ENCODE measurements at regions not wholly inside any gene's neighbourhood (a gene's known extent, or its start where the extent isn't known, plus 50 kb on each side); places are given as distances from the start of the nearest gene placed in this dataset.
"Not testable (repeated sequence)": the region's sequence is repeated elsewhere in the genome, so short reads cannot be mapped to it uniquely, and the experiment has no call there.

GRCh38 chr14:44609201-44609600 lies 102.1 kb upstream of the FSCB start:
- no peaks in the 10 kb centered on the region for H3K9me3 Mint-ChIP-seq
- TF ChIP-seq CTCF (IDR thresholded peaks at IDR 0.05) = no peak
- no peak for DNase-seq
- H3K4me1 Mint-ChIP-seq = peaks cover 22% of the 10 kb centered on the region
- H3K36me3 Mint-ChIP-seq (ENCODE audit: low read depth) = no peaks in the 10 kb centered on the region
- H3K27me3 Mint-ChIP-seq (ENCODE audit: low read depth, poor library complexity) = no peaks in the 10 kb centered on the region
- no peak overlapping the region for H3K4me3 Mint-ChIP-seq
- no peak overlapping the region for H3K27ac Mint-ChIP-seq

- Mint-ChIP-seq H3K27me3 (ENCODE audit: low read depth, poor library complexity) (no peaks in the 10 kb centered on the region), H3K4me3 (no peak overlapping the region), H3K36me3 (ENCODE audit: low read depth) (no peaks in the 10 kb centered on the region), H3K9me3 (no peaks in the 10 kb centered on the region), H3K4me1 (peaks cover 17% of the 10 kb centered on the region), H3K27ac (no peak overlapping the region)
- DNase-seq = no peak
- TF ChIP-seq CTCF (IDR thresholded peaks at IDR 0.05) = no peak
Measured at GRCh38 chr14:44607701-44608100, 100.6 kb upstream of the FSCB start.

GRCh38 chr14:44606576-44606975 lies 99.5 kb upstream of the FSCB start:
- H3K4me1 Mint-ChIP-seq = peaks cover 9% of the 10 kb centered on the region
- no peaks in the 10 kb centered on the region for H3K36me3 Mint-ChIP-seq (ENCODE audit: low read depth)
- DNase-seq = no peak
- H3K4me3 Mint-ChIP-seq = no peak overlapping the region
- no peak overlapping the region for H3K27ac Mint-ChIP-seq
- H3K9me3 Mint-ChIP-seq = peaks cover 7% of the 10 kb centered on the region
- no peaks in the 10 kb centered on the region for H3K27me3 Mint-ChIP-seq (ENCODE audit: low read depth, poor library complexity)
- no peak for TF ChIP-seq CTCF (IDR thresholded peaks at IDR 0.05)

GRCh38 chr14:44601266-44601665 lies 94.2 kb upstream of the FSCB start:
- peaks cover 21% of the 10 kb centered on the region for H3K9me3 Mint-ChIP-seq
- not testable (repeated sequence) for H3K4me3 Mint-ChIP-seq; H3K4me1 Mint-ChIP-seq; H3K36me3 Mint-ChIP-seq (ENCODE audit: low read depth); H3K27ac Mint-ChIP-seq; H3K27me3 Mint-ChIP-seq (ENCODE audit: low read depth, poor library complexity); DNase-seq

GRCh38 chr14:44589180-44589579 lies 82.1 kb upstream of the FSCB start:
- no peak overlapping the region for H3K4me3 Mint-ChIP-seq
- H3K27me3 Mint-ChIP-seq (ENCODE audit: low read depth, poor library complexity) = no peaks in the 10 kb centered on the region
- DNase-seq = no peak
- peaks cover 5% of the 10 kb centered on the region for H3K9me3 Mint-ChIP-seq
- H3K27ac Mint-ChIP-seq = no peak overlapping the region
- no peaks in the 10 kb centered on the region for H3K36me3 Mint-ChIP-seq (ENCODE audit: low read depth)
- no peaks in the 10 kb centered on the region for H3K4me1 Mint-ChIP-seq
- no peak for TF ChIP-seq CTCF (IDR thresholded peaks at IDR 0.05)

GRCh38 chr14:44586910-44587309 lies 79.8 kb upstream of the FSCB start:
- H3K4me3 Mint-ChIP-seq = no peak overlapping the region
- no peaks in the 10 kb centered on the region for H3K4me1 Mint-ChIP-seq
- TF ChIP-seq CTCF (IDR thresholded peaks at IDR 0.05) = no peak
- H3K9me3 Mint-ChIP-seq = peaks cover 16% of the 10 kb centered on the region
- no peak overlapping the region for H3K27ac Mint-ChIP-seq
- no peaks in the 10 kb centered on the region for H3K36me3 Mint-ChIP-seq (ENCODE audit: low read depth)
- no peaks in the 10 kb centered on the region for H3K27me3 Mint-ChIP-seq (ENCODE audit: low read depth, poor library complexity)
- DNase-seq = no peak

All from nephron progenitor cell (in vitro differentiated cells).